ENCODE measurements at regions not wholly inside any gene's neighbourhood (a gene's known extent, or its start where the extent isn't known, plus 50 kb on each side); places are given as distances from the start of the nearest gene placed in this dataset.
"Not testable (repeated sequence)": the region's sequence is repeated elsewhere in the genome, so short reads cannot be mapped to it uniquely, and the experiment has no call there.

GRCh38 chr10:7046615-7047014 is 364.2 kb downstream of the SFMBT2 start:
- Mint-ChIP-seq H3K36me3 (ENCODE audit: low read depth) (peaks cover 6% of the 10 kb centered on the region), H3K4me3 (no peak overlapping the region), H3K9me3 (peaks cover 13% of the 10 kb centered on the region), H3K27me3 (ENCODE audit: low read depth) (peaks cover 6% of the 10 kb centered on the region), H3K27ac (peak overlapping the region; percentile 23), H3K4me1 (ENCODE audit: low read depth) (peaks cover 24% of the 10 kb centered on the region)
- DNase-seq (ENCODE audit: low spot score): no peak

DNA sequence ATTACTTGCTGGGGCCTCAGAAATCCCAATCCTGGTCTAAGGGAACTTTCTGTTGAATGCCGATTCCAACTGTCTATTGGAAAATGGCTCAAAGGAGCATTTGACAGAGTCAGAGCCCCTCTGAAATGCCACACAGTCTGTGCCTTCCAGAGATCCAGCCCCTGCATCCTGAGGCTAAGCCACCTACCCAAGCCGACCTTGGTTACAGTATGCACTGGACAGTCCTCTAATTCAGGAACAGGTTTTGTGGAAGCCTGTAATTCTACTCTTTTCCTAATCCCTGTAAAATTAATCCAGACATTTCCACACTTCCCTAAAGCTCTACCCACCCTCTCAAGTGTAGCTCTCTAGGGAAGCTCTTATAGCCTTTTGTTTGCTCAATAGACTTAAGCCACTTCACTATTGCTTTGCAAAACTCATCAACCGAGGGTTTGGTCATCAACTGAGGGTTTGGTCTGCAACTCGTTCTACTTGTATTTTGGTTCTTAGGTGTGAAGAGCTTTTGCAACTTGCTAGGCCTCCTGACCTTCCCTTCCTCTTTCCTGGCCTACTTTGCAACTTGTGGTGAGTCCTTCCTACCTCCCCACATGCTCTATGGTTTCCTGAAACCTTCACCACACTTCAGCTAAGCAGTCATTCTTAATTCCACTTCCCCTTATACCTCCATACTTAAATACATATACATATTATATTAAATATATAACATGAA is 364.8 kb downstream of the SFMBT2 start:
- peaks cover 13% of the 10 kb centered on the region for H3K9me3 Mint-ChIP-seq
- DNase-seq (ENCODE audit: low spot score): no peak
- H3K4me1 Mint-ChIP-seq (ENCODE audit: low read depth): peaks cover 24% of the 10 kb centered on the region
- H3K4me3 Mint-ChIP-seq: no peak overlapping the region
- peaks cover 8% of the 10 kb centered on the region for H3K27me3 Mint-ChIP-seq (ENCODE audit: low read depth)
- H3K36me3 Mint-ChIP-seq (ENCODE audit: low read depth): peaks cover 6% of the 10 kb centered on the region
- peak overlapping the region; percentile 28 for H3K27ac Mint-ChIP-seq

- Mint-ChIP-seq H3K27ac (no peak overlapping the region), H3K9me3 (peaks cover 8% of the 10 kb centered on the region), H3K27me3 (ENCODE audit: low read depth) (peaks cover 16% of the 10 kb centered on the region), H3K4me3 (no peak overlapping the region), H3K36me3 (ENCODE audit: low read depth) (peaks cover 2% of the 10 kb centered on the region), H3K4me1 (ENCODE audit: low read depth) (peaks cover 24% of the 10 kb centered on the region)
- no peak for DNase-seq (ENCODE audit: low spot score)
Measured at GRCh38 chr10:7043055-7043653, 367.7 kb downstream of the SFMBT2 start.

GRCh38 chr10:7042419-7043054 is 368.3 kb downstream of the SFMBT2 start:
- no peak overlapping the region for H3K27ac Mint-ChIP-seq
- no peak for DNase-seq (ENCODE audit: low spot score)
- peaks cover 3% of the 10 kb centered on the region for H3K9me3 Mint-ChIP-seq
- H3K4me1 Mint-ChIP-seq (ENCODE audit: low read depth): peaks cover 24% of the 10 kb centered on the region
- H3K27me3 Mint-ChIP-seq (ENCODE audit: low read depth): peaks cover 18% of the 10 kb centered on the region
- H3K4me3 Mint-ChIP-seq: no peak overlapping the region
- H3K36me3 Mint-ChIP-seq (ENCODE audit: low read depth): peaks cover 1% of the 10 kb centered on the region

- Mint-ChIP-seq H3K4me1 (ENCODE audit: low read depth) (peaks cover 22% of the 10 kb centered on the region), H3K27ac (no peak overlapping the region), H3K27me3 (ENCODE audit: low read depth) (peaks cover 17% of the 10 kb centered on the region), H3K9me3 (no peaks in the 10 kb centered on the region), H3K36me3 (ENCODE audit: low read depth) (no peaks in the 10 kb centered on the region), H3K4me3 (no peak overlapping the region)
- DNase-seq (ENCODE audit: low spot score): no peak
Measured at GRCh38 chr10:7042000-7042399, 368.8 kb downstream of the SFMBT2 start.

- peaks cover 17% of the 10 kb centered on the region for H3K27me3 Mint-ChIP-seq (ENCODE audit: low read depth)
- H3K4me3 Mint-ChIP-seq: no peak overlapping the region
- DNase-seq (ENCODE audit: low spot score): no peak
- H3K36me3 Mint-ChIP-seq (ENCODE audit: low read depth): no peaks in the 10 kb centered on the region
- peaks cover 11% of the 10 kb centered on the region for H3K4me1 Mint-ChIP-seq (ENCODE audit: low read depth)
- no peak overlapping the region for H3K27ac Mint-ChIP-seq
- no peaks in the 10 kb centered on the region for H3K9me3 Mint-ChIP-seq
Measured at GRCh38 chr10:7040681-7041080, 370.2 kb downstream of the SFMBT2 start.

DNA sequence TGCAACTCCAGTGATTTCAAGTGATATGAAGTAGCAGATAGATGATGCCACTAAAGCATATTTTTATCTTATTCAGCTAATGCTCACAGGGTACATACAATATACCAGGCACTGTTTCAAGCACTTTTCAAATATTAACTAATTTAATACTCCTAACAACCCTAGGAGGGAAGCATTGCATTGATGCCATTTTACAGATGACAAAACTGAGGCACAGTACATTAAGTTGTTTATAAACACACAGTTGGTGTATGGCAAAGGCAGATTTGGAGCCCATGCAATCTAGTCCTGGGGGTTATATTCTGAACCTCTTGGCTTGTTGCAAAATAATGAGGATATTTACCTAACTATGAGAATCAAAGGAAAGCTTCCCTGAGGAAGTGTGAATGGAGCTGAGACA is 371.0 kb downstream of the SFMBT2 start:
- Mint-ChIP-seq H3K9me3 (peaks cover 4% of the 10 kb centered on the region), H3K27me3 (ENCODE audit: low read depth) (peaks cover 17% of the 10 kb centered on the region), H3K4me1 (ENCODE audit: low read depth) (peaks cover 11% of the 10 kb centered on the region), H3K36me3 (ENCODE audit: low read depth) (no peaks in the 10 kb centered on the region), H3K4me3 (no peak overlapping the region), H3K27ac (no peak overlapping the region)
- DNase-seq (ENCODE audit: low spot score): no peak

DNA sequence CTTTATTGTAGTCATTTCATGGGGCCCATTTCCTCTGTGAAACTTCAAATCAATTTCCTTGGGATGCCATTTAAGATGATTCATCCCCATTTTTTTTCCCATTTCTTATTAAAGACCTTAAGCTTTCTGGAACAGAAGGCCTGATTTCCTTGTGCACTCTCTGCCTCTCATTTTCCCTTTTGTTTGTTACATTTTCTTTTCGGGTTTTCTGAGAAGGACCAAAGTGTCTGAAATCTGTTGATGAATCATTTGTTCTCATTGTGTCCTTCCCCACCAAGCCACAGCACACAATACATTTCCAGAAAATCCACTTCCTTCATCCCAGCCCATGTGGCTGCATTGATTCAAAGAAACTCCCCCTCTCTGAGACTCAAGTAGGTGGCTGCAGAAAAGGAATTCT is 372.4 kb downstream of the SFMBT2 start:
- H3K36me3 Mint-ChIP-seq (ENCODE audit: low read depth): peaks cover 2% of the 10 kb centered on the region
- no peak overlapping the region for H3K27ac Mint-ChIP-seq
- DNase-seq (ENCODE audit: low spot score): no peak
- H3K9me3 Mint-ChIP-seq: peaks cover 6% of the 10 kb centered on the region
- peaks cover 15% of the 10 kb centered on the region for H3K4me1 Mint-ChIP-seq (ENCODE audit: low read depth)
- H3K4me3 Mint-ChIP-seq: no peak overlapping the region
- peaks cover 17% of the 10 kb centered on the region for H3K27me3 Mint-ChIP-seq (ENCODE audit: low read depth)

GRCh38 chr10:7037434-7037833 is 373.4 kb downstream of the SFMBT2 start:
- not testable (repeated sequence) for H3K36me3 Mint-ChIP-seq (ENCODE audit: low read depth); H3K4me3 Mint-ChIP-seq; DNase-seq (ENCODE audit: low spot score); H3K27ac Mint-ChIP-seq; H3K9me3 Mint-ChIP-seq
- Mint-ChIP-seq H3K27me3 (ENCODE audit: low read depth) (peaks cover 17% of the 10 kb centered on the region), H3K4me1 (ENCODE audit: low read depth) (peaks cover 17% of the 10 kb centered on the region)

GRCh38 chr10:7036951-7037350 is 373.9 kb downstream of the SFMBT2 start:
- DNase-seq (ENCODE audit: low spot score): no peak
- H3K36me3 Mint-ChIP-seq (ENCODE audit: low read depth): peaks cover 2% of the 10 kb centered on the region
- H3K27me3 Mint-ChIP-seq (ENCODE audit: low read depth): peaks cover 17% of the 10 kb centered on the region
- H3K27ac Mint-ChIP-seq: no peak overlapping the region
- H3K4me1 Mint-ChIP-seq (ENCODE audit: low read depth): peaks cover 17% of the 10 kb centered on the region
- H3K4me3 Mint-ChIP-seq: no peak overlapping the region
- peaks cover 6% of the 10 kb centered on the region for H3K9me3 Mint-ChIP-seq

DNA sequence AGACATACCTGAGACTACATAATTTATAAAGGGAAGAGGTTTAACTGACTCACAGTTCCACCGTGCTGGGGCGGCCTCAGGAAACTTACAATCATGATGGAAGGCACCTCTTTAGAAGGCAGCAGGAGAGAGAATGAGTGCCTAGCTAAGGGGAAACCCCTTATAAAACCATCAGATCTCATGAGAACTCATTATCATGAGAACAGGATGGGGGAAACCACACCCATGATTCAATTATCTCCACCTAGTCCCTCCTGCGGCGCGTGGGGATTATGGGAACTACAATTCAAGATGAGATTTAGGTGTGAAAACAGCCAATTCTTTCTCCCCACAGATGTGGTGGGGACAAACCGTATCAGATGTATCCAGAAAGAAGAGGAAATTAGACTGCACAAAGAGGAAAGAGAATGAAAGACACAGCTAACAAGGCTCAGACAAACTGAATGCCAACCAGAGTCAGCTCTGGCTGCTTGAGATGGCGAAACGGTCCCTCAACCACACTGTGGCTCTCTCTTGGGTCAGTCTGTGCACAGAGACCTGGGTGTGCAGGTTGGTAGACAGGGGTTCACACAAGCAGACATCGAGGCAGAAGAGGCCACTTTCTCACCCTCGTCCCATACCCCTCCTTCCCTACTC is 375.6 kb downstream of the SFMBT2 start:
- no peak for DNase-seq (ENCODE audit: low spot score)
- H3K4me1 Mint-ChIP-seq (ENCODE audit: low read depth): peaks cover 20% of the 10 kb centered on the region
- peaks cover 12% of the 10 kb centered on the region for H3K27me3 Mint-ChIP-seq (ENCODE audit: low read depth)
- H3K36me3 Mint-ChIP-seq (ENCODE audit: low read depth): peaks cover 2% of the 10 kb centered on the region
- H3K9me3 Mint-ChIP-seq: peaks cover 10% of the 10 kb centered on the region
- H3K27ac Mint-ChIP-seq: no peak overlapping the region
- no peak overlapping the region for H3K4me3 Mint-ChIP-seq

DNA sequence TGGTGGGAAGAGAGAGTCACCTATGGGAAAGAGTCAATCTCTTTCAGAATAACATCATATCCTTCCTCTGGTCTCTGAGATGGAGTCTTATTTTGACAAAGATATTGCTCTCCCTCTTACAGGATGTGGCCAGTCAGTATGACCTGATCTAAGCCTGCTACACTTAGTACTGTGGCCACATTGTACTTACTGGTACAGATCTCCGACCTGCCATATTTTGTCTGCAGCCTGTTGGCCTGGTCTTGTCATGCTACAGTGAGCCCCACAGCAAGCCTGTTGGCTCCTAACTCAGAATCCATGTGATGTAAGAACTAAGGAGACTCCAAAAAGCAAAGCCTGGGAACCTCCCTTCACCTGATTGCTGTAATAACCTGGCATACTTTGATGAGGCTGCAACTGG is 377.8 kb downstream of the SFMBT2 start:
- H3K4me1 Mint-ChIP-seq (ENCODE audit: low read depth): peaks cover 30% of the 10 kb centered on the region
- H3K4me3 Mint-ChIP-seq: no peak overlapping the region
- peaks cover 2% of the 10 kb centered on the region for H3K27me3 Mint-ChIP-seq (ENCODE audit: low read depth)
- H3K36me3 Mint-ChIP-seq (ENCODE audit: low read depth): peaks cover 2% of the 10 kb centered on the region
- H3K9me3 Mint-ChIP-seq: peaks cover 18% of the 10 kb centered on the region
- DNase-seq (ENCODE audit: low spot score): no peak
- no peak overlapping the region for H3K27ac Mint-ChIP-seq

DNA sequence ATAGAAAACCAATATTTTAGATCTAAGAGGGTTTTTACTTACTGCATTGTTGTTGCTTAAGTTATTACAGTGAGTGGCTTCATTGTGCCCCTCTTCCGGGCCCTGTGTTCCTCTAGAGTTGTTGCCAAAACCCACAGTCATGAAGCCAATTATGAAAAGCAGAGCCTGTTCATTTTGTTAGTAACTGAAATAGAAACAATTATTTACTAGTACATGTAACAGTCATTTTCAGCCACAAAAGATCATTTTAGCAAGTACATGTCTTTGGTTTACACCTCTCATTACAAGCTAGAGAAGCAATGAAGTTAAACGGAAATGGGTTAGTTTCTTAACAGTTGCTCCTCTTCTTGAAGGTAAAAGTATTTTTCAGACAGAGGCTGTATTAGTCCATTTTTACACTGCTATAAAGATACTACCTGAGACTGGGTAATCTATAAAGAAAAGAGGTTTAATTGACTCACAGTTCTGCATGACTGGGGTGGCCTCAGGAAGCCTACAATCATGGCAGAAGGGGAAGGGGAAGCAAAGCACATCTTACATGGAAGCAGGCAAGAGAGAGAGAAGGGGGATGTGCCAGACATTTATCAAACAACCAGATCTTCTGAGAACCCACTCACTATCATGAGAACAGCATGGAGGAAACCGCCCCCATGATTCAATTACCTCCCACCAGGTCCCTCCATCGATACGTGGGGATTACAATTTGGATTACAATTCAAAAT is 380.5 kb downstream of the SFMBT2 start:
- Mint-ChIP-seq H3K27ac (no peak overlapping the region), H3K4me3 (no peak overlapping the region), H3K4me1 (ENCODE audit: low read depth) (peaks cover 34% of the 10 kb centered on the region), H3K36me3 (ENCODE audit: low read depth) (peaks cover 2% of the 10 kb centered on the region), H3K9me3 (peaks cover 18% of the 10 kb centered on the region), H3K27me3 (ENCODE audit: low read depth) (no peaks in the 10 kb centered on the region)
- DNase-seq (ENCODE audit: low spot score): no peak

All from T-helper 2 cell treated with Interferon-gamma antibody and Interleukin-4, amounts not matched to agents 5 μg/mL and 100 μg/mL, for 36 hours (primary cell).